DOHH2 (cell line): ENCODE measurements at regions not wholly inside any gene's neighbourhood (a gene's known extent, or its start where the extent isn't known, plus 50 kb on each side); places are given as distances from the start of the nearest gene placed in this dataset.

ENCODE experiments used
- H3F3A ChIP-seq: fragments of 200-600 bp; sonication (generic), shearing (Covaris generic); 2 replicates; pipeline ENCODE4 v1.6.0; 2016; ENCODE audit warnings: antibody characterized with exemption, mild to moderate bottlenecking; ENCODE audit not compliant: control insufficient read depth, insufficient read depth
- H3K27ac ChIP-seq: fragments of 200-600 bp; sonication (generic); 2 replicates; pipeline ENCODE4 v1.5.1; 2014; ENCODE audit warnings: low read depth, mild to moderate bottlenecking, low read length, moderate library complexity
- H3K27me3 ChIP-seq: fragments of 200-600 bp; sonication (generic); 2 replicates; pipeline ENCODE4 v1.6.1; 2014; ENCODE audit warnings: mild to moderate bottlenecking, low read length, mixed read lengths; ENCODE audit not compliant: control insufficient read depth
- H3K36me3 ChIP-seq: fragments of 200-600 bp; sonication (generic); 2 replicates; pipeline ENCODE4 v1.6.1; 2014; ENCODE audit warnings: mild to moderate bottlenecking, low read length, moderate library complexity, mixed read lengths; ENCODE audit not compliant: control insufficient read depth
- H3K4me1 ChIP-seq: fragments of 200-600 bp; sonication (generic); 2 replicates; pipeline ENCODE4 v1.6.1; 2014; ENCODE audit warnings: mild to moderate bottlenecking, low read length, mixed read lengths; ENCODE audit not compliant: control insufficient read depth
- H3K4me2 ChIP-seq: fragments of 200-600 bp; sonication (generic); 2 replicates; pipeline ENCODE4 v1.6.0; 2014; ENCODE audit warnings: mild to moderate bottlenecking, low read length, moderate library complexity
- H3K4me3 ChIP-seq: fragments of 200-600 bp; sonication (generic); 2 replicates; pipeline ENCODE4 v1.5.1; 2014; ENCODE audit warnings: mild to moderate bottlenecking, low read length, mixed read lengths
- H3K79me2 ChIP-seq: fragments of 200-600 bp; sonication (generic); 2 replicates; pipeline ENCODE4 v1.6.1; 2014; ENCODE audit warnings: mild to moderate bottlenecking, low read length, mixed read lengths; ENCODE audit not compliant: control insufficient read depth
- H3K9me2 ChIP-seq: fragments of 200-600 bp; sonication (generic); replicated peaks from 2 replicates; pipeline ENCODE4 v1.6.1; 2014; ENCODE audit warnings: mild to moderate bottlenecking, low read length, mixed read lengths; ENCODE audit not compliant: control insufficient read depth
- H3K9me3 ChIP-seq: fragments of 200-600 bp; sonication (generic); 2 replicates; pipeline ENCODE4 v1.6.1; 2014; ENCODE audit warnings: antibody characterized with exemption, low read length, mixed read lengths; ENCODE audit not compliant: control insufficient read depth, insufficient read depth
- H4K20me1 ChIP-seq: fragments of 200-600 bp; sonication (generic); 2 replicates; pipeline ENCODE4 v1.6.0; 2014; ENCODE audit warnings: low read depth, mild to moderate bottlenecking, antibody characterized with exemption, low read length, moderate library complexity; ENCODE audit not compliant: control insufficient read depth, insufficient read depth
- CTCF ChIP-seq: fragments of 200-600 bp; sonication (generic); IDR thresholded peaks from one replicate; pipeline ENCODE4 v1.5.1; 2014; ENCODE audit warnings: antibody characterized with exemption, mild to moderate bottlenecking, low read depth, low read length; ENCODE audit not compliant: poor library complexity, severe bottlenecking
- EZH2phosphoT487 ChIP-seq: fragments of 200-600 bp; sonication (generic); IDR thresholded peaks from 2 replicates; pipeline ENCODE4 v1.6.1; 2017; ENCODE audit warnings: borderline replicate concordance, mild to moderate bottlenecking, antibody characterized with exemption, low read length, moderate library complexity, mixed read lengths

GRCh38 chr2:234869969-234870368, 81.8 kb upstream of the SH3BP4 start:
- Histone ChIP-seq H3F3A (no peaks in the 10 kb centered on the region), H3K27me3 (no peaks in the 10 kb centered on the region), H4K20me1 (no peaks in the 10 kb centered on the region), H3K27ac (no peak overlapping the region), H3K9me2 (no peaks in the 10 kb centered on the region), H3K9me3 (no peaks in the 10 kb centered on the region), H3K4me2 (no peak overlapping the region), H3K79me2 (no peaks in the 10 kb centered on the region), H3K4me3 (no peak overlapping the region), H3K4me1 (no peaks in the 10 kb centered on the region), H3K36me3 (no peaks in the 10 kb centered on the region)
- no peak for TF ChIP-seq EZH2phosphoT487
- no peak for TF ChIP-seq CTCF

GRCh38 chr2:234869164-234869563, 82.7 kb upstream of the SH3BP4 start:
- H3K9me3 ChIP-seq = no peaks in the 10 kb centered on the region
- H3K79me2 ChIP-seq = no peaks in the 10 kb centered on the region
- no peak for TF ChIP-seq EZH2phosphoT487
- no peak for TF ChIP-seq CTCF
- H3K27ac ChIP-seq = no peak overlapping the region
- no peak overlapping the region for H3K4me3 ChIP-seq
- H3F3A ChIP-seq = no peaks in the 10 kb centered on the region
- no peaks in the 10 kb centered on the region for H3K4me1 ChIP-seq
- no peak overlapping the region for H3K4me2 ChIP-seq
- H3K27me3 ChIP-seq = no peaks in the 10 kb centered on the region
- no peaks in the 10 kb centered on the region for H4K20me1 ChIP-seq
- no peaks in the 10 kb centered on the region for H3K36me3 ChIP-seq
- no peaks in the 10 kb centered on the region for H3K9me2 ChIP-seq

GRCh38 chr2:234867882-234868285, 83.9 kb upstream of the SH3BP4 start:
- H3K27me3 ChIP-seq = no peaks in the 10 kb centered on the region
- H3K36me3 ChIP-seq = no peaks in the 10 kb centered on the region
- TF ChIP-seq CTCF (no peak), EZH2phosphoT487 (no peak)
- H3K9me2 ChIP-seq = no peaks in the 10 kb centered on the region
- H3K4me2 ChIP-seq = no peak overlapping the region
- H4K20me1 ChIP-seq = no peaks in the 10 kb centered on the region
- no peaks in the 10 kb centered on the region for H3K79me2 ChIP-seq
- H3K9me3 ChIP-seq = no peaks in the 10 kb centered on the region
- no peak overlapping the region for H3K27ac ChIP-seq
- no peaks in the 10 kb centered on the region for H3F3A ChIP-seq
- no peak overlapping the region for H3K4me3 ChIP-seq
- no peaks in the 10 kb centered on the region for H3K4me1 ChIP-seq

GRCh38 chr2:234865586-234865985, 86.2 kb upstream of the SH3BP4 start:
- no peak for TF ChIP-seq EZH2phosphoT487
- TF ChIP-seq CTCF = no peak
- no peaks in the 10 kb centered on the region for H3K36me3 ChIP-seq
- H3K4me1 ChIP-seq = no peaks in the 10 kb centered on the region
- no peak overlapping the region for H3K27ac ChIP-seq
- no peak overlapping the region for H3K4me3 ChIP-seq
- no peak overlapping the region for H3K4me2 ChIP-seq
- H4K20me1 ChIP-seq = no peaks in the 10 kb centered on the region
- H3K9me2 ChIP-seq = no peaks in the 10 kb centered on the region
- H3F3A ChIP-seq = no peaks in the 10 kb centered on the region
- H3K27me3 ChIP-seq = no peaks in the 10 kb centered on the region
- H3K9me3 ChIP-seq = no peaks in the 10 kb centered on the region
- no peaks in the 10 kb centered on the region for H3K79me2 ChIP-seq
